A549 (cell line): ENCODE measurements at regions not wholly inside any gene's neighbourhood (a gene's known extent, or its start where the extent isn't known, plus 50 kb on each side); places are given as distances from the start of the nearest gene placed in this dataset.

Experiments
- CHD2 ChIP-seq: fragments of 150-350 bp; IDR thresholded peaks from 2 replicates; pipeline ENCODE4 v1.6.1; 2014; ENCODE audit warnings: low read length; ENCODE audit not compliant: partially characterized antibody
- EP300 ChIP-seq, 2 experiments: fragments of >200 bp; sonication (Bioruptor Twin); formaldehyde crosslinking; IDR thresholded peaks; 2 replicates in 1 of 2; 3 replicates in 1 of 2; pipeline ENCODE4 v1.6.1; 2016 to 2017
- HDAC2 ChIP-seq: fragments of 200-600 bp; sonication (generic); IDR thresholded peaks from 2 replicates; pipeline ENCODE4 v1.6.1; 2016
- KDM1A ChIP-seq: fragments of 200-600 bp; sonication (generic); IDR thresholded peaks from 2 replicates; pipeline ENCODE4 v1.6.1; 2016; ENCODE audit warnings: low read depth, mild to moderate bottlenecking
- MAFK ChIP-seq: fragments of 450-650 bp; IDR thresholded peaks from 2 replicates; pipeline ENCODE4 v1.6.1; 2014; ENCODE audit not compliant: partially characterized antibody
- MAZ ChIP-seq: fragments of 150-350 bp; IDR thresholded peaks from 2 replicates; pipeline ENCODE4 v1.6.1; 2014; ENCODE audit warnings: antibody characterized with exemption, low read depth, low read length, borderline replicate concordance
- POLR2A ChIP-seq: IDR thresholded peaks from 2 replicates; pipeline ENCODE4 v1.6.1; 2012; ENCODE audit warnings: mild to moderate bottlenecking, low read length
- SMC3 ChIP-seq: fragments of >200 bp; sonication (Bioruptor Twin); formaldehyde crosslinking; IDR thresholded peaks from 3 replicates; pipeline ENCODE4 v1.6.1; 2018; ENCODE audit warnings: inconsistent platforms
- SREBF2 ChIP-seq: fragments of 450-650 bp; IDR thresholded peaks from 2 replicates; pipeline ENCODE4 v1.6.1; 2014; ENCODE audit warnings: mild to moderate bottlenecking, moderate library complexity
- ZC3H11A ChIP-seq: fragments of 450-650 bp; IDR thresholded peaks from 2 replicates; pipeline ENCODE4 v1.6.1; 2014; ENCODE audit warnings: antibody characterized with exemption, mild to moderate bottlenecking
- TF ChIP-seq, protein P1 (sequence below): IDR thresholded peaks from 2 replicates; pipeline ENCODE4 v1.6.1; 2012
- TF ChIP-seq, protein P2 (sequence below): fragments of >200 bp; sonication (Bioruptor Twin); formaldehyde crosslinking; IDR thresholded peaks from 3 replicates; pipeline ENCODE4 v1.5.1; 2016
- TF ChIP-seq, protein P3 (sequence below): fragments of 450-650 bp; IDR thresholded peaks from 2 replicates; pipeline ENCODE4 v1.6.1; 2014; ENCODE audit warnings: antibody characterized with exemption
- TF ChIP-seq, protein P4 (sequence below): fragments of 200-600 bp; sonication (generic); IDR thresholded peaks from 2 replicates; pipeline ENCODE4 v1.6.1; 2016; ENCODE audit warnings: antibody characterized with exemption, mild to moderate bottlenecking, moderate library complexity

DNA sequence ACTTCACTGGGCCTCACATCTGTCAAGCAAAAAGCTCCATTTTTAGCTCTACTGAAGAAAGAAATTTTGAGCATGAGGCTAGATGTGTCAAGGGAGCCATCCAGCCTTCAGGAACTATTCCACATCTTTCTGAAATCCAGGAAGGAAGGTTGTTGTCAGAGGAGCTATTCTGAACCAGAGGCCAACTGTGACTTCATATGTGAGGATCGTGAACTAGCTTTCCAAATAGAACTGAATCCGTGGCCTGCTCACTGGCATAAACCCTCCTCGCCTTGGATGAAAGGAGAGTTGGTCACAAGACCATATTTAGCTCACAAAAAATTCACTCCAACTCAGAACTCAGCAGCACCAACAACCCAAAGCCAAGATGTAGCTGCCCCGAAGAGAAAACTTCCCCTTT is 195.8 kb downstream of the FOXO1 start:
- TF ChIP-seq POLR2A (no peak), HDAC2 (no peak), EP300 (IDR thresholded peaks at IDR 0.05) (no peak), SMC3 (no peak), SREBF2 (no peak), KDM1A (no peak), MAZ (no peak), CHD2 (no peak), MAFK (no peak), ZC3H11A (no peak)
- TF ChIP-seq, protein P1, sequence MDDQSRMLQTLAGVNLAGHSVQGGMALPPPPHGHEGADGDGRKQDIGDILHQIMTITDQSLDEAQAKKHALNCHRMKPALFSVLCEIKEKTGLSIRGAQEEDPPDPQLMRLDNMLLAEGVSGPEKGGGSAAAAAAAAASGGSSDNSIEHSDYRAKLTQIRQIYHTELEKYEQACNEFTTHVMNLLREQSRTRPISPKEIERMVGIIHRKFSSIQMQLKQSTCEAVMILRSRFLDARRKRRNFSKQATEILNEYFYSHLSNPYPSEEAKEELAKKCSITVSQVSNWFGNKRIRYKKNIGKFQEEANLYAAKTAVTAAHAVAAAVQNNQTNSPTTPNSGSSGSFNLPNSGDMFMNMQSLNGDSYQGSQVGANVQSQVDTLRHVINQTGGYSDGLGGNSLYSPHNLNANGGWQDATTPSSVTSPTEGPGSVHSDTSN, result no peak
- TF ChIP-seq, protein P2, sequence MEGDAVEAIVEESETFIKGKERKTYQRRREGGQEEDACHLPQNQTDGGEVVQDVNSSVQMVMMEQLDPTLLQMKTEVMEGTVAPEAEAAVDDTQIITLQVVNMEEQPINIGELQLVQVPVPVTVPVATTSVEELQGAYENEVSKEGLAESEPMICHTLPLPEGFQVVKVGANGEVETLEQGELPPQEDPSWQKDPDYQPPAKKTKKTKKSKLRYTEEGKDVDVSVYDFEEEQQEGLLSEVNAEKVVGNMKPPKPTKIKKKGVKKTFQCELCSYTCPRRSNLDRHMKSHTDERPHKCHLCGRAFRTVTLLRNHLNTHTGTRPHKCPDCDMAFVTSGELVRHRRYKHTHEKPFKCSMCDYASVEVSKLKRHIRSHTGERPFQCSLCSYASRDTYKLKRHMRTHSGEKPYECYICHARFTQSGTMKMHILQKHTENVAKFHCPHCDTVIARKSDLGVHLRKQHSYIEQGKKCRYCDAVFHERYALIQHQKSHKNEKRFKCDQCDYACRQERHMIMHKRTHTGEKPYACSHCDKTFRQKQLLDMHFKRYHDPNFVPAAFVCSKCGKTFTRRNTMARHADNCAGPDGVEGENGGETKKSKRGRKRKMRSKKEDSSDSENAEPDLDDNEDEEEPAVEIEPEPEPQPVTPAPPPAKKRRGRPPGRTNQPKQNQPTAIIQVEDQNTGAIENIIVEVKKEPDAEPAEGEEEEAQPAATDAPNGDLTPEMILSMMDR, result no peak
- TF ChIP-seq, protein P3, sequence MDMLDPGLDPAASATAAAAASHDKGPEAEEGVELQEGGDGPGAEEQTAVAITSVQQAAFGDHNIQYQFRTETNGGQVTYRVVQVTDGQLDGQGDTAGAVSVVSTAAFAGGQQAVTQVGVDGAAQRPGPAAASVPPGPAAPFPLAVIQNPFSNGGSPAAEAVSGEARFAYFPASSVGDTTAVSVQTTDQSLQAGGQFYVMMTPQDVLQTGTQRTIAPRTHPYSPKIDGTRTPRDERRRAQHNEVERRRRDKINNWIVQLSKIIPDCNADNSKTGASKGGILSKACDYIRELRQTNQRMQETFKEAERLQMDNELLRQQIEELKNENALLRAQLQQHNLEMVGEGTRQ, result no peak
- TF ChIP-seq, protein P4, sequence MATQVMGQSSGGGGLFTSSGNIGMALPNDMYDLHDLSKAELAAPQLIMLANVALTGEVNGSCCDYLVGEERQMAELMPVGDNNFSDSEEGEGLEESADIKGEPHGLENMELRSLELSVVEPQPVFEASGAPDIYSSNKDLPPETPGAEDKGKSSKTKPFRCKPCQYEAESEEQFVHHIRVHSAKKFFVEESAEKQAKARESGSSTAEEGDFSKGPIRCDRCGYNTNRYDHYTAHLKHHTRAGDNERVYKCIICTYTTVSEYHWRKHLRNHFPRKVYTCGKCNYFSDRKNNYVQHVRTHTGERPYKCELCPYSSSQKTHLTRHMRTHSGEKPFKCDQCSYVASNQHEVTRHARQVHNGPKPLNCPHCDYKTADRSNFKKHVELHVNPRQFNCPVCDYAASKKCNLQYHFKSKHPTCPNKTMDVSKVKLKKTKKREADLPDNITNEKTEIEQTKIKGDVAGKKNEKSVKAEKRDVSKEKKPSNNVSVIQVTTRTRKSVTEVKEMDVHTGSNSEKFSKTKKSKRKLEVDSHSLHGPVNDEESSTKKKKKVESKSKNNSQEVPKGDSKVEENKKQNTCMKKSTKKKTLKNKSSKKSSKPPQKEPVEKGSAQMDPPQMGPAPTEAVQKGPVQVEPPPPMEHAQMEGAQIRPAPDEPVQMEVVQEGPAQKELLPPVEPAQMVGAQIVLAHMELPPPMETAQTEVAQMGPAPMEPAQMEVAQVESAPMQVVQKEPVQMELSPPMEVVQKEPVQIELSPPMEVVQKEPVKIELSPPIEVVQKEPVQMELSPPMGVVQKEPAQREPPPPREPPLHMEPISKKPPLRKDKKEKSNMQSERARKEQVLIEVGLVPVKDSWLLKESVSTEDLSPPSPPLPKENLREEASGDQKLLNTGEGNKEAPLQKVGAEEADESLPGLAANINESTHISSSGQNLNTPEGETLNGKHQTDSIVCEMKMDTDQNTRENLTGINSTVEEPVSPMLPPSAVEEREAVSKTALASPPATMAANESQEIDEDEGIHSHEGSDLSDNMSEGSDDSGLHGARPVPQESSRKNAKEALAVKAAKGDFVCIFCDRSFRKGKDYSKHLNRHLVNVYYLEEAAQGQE, result no peak
